ENCODE measurements at regions not wholly inside any gene's neighbourhood (a gene's known extent, or its start where the extent isn't known, plus 50 kb on each side); places are given as distances from the start of the nearest gene placed in this dataset.

GRCh38 chr1:164932580-164932979, 373.6 kb downstream of the PBX1 start:
- DNase-seq = no peak

- no peak for DNase-seq
Observed at GRCh38 chr1:164930833-164931232, 371.8 kb downstream of the PBX1 start.

GRCh38 chr1:164930241-164930640, 371.3 kb downstream of the PBX1 start:
- DNase-seq = no peak

- no peak for DNase-seq
Observed at GRCh38 chr1:164928232-164928812, 369.3 kb downstream of the PBX1 start.

DNA sequence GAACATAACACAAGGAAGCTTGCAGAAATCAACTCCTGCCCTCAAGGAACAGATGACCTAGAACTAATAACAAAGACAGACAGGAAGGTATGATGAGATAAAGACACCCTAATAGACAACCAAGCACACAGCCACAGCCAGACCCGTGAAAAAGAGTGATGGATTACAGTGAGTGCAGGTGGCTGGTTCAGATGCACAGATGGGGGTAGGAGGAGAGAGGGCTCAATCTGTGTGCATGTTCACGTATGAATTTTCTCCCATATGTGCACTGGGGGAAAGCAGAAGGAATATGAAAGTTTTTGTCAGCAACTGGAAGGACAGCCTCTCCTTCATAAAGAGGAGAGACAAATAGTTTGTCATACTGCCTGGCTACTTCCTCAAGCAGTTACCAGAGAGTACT, 367.1 kb downstream of the PBX1 start:
- DNase-seq = no peak

DNA sequence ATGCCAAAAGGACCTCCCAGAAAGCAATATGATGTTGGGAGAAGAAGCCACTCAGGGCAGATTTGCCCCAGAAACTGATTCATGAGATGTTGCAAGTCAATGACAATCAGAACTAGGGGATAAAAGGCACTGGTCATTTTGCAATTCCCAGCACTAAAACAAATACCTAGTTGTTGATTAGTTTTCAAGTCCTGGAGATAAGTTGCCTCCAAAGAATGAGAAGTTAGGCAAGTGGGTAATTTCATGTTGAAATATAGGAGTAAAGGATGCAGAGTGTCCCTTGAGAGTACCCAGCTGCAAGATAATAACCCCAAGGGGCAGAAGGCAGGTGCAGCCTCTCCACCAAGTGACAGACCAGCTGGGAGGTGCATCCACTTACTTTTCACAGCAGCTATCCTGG, 363.6 kb downstream of the PBX1 start:
- DNase-seq = no peak

DNA sequence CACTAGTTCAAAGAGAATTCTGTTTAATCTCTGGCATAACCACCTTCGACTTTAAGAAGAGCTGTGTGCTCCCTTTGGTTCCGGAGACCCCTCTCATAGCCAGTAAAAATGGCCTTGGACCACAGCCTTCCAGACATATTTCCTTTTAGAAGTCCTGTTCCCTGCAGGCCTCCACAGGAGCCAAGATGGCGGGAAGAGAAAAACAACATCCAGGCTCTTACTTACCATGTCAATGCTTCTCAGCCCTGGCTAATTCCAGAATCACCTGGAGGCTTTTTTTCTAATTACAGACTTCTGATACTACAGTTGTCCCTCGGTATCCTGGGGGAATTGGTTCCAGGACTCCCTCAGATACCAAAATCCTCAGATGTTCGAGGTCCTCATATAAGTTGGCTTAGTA, 362.5 kb downstream of the PBX1 start:
- no peak for DNase-seq

DNA sequence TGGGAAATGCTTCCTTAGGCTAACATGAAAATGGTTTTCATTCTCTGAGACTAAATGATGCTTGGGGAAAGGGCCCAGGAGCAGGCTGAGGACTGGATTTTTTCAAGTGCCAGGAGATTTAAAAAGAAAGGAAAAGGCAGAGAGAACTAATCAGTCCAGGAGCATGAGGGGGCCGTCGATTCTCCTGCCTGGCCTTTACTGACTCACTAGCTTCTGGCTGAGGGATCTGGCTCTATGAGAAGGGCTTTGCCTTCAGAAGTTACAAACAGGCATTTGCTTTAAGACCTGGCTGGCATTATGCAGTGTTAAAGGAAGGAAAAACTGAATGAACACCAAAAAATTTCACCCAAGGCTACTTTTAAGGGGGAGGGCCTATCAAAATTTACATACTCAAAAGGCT, 359.2 kb downstream of the PBX1 start:
- no peak for DNase-seq

GRCh38 chr1:164914208-164914607, 355.2 kb downstream of the PBX1 start:
- peak; percentile 13 for DNase-seq

- DNase-seq = peak; percentile 19
Observed at GRCh38 chr1:164912290-164912689, 353.3 kb downstream of the PBX1 start.

- DNase-seq = no peak
Observed at GRCh38 chr1:164910671-164911070, 351.7 kb downstream of the PBX1 start.

DNA sequence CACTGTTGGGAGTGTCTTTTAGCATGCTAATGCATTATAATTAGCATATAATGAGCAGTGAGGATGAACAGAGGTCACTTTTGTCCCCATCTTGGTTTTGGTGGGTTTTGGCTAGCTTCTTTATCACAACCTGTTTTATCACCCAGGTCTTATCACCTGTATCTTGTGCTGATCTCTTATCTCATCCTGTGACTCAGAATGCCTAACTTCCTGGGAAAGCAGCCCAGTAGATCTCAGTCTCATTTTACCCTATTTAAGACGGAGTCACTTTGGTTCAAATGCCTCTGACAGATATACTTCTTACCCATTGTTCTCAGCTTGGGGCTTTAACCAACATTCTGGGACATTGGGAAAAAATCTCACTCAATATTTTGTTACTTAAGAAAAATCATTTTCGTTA, 348.7 kb downstream of the PBX1 start:
- DNase-seq = no peak

GRCh38 chr1:164905869-164906268, 346.9 kb downstream of the PBX1 start:
- no peak for DNase-seq

DNA sequence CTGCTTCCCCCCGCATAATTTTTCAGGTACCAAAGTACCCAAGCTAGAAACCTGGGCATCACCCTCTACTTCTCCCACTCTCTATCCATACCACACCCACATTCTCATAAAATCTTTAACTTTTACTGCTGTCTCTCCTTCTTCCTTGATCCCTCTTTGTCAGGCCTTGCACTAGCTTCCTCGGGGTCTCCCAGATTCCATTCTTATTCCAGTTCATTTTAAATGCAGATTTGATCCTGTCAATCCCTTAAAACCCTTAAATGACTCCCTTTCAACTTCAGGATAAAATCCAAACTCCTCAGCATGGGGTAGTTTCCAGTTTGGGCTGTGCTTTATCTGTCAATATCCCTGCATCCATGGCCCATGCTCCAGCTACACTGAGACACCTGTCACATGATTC, 343.5 kb downstream of the PBX1 start:
- DNase-seq = no peak

Measured in eye (tissue), 1 donor.